ENCODE measurements at regions not wholly inside any gene's neighbourhood (a gene's known extent, or its start where the extent isn't known, plus 50 kb on each side); places are given as distances from the start of the nearest gene placed in this dataset.

DNA sequence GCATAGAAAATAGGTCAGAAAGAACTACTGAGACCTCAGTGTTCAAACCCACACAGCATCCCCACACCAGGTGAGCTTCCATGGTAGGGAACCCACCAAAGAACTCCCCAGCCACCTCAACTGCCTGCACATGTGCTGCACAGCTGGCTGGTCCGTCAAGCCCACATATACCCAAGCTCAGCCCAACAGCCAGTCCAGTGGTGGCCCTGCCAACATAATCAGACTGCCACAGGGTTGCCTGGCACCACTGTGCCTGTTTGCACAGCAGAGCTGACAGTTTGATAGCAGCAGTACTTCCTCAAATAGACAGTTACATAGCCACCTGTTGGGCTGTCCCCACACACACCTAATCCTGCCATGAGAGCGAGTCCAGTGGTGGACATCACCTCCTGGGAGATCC lies 283.3 kb upstream of the PRMT6 start (continued):
- TF ChIP-seq MTA3 (IDR thresholded peaks at IDR 0.05; ENCODE audit: borderline replicate concordance, low read length) (no peak), ETV6 (conservative IDR thresholded peaks at IDR 0.05 in 1 of 2, IDR thresholded peaks at IDR 0.05 in 1 of 2; ENCODE audit: borderline replicate concordance in 1 of 2, low read depth in 1 of 2) (no peak), MEF2A (IDR thresholded peaks at IDR 0.05; ENCODE audit: insufficient read depth, low read depth, low read length) (no peak), TCF12 (IDR thresholded peaks at IDR 0.05; ENCODE audit: low read depth, low read length) (no peak)
- TF ChIP-seq, protein P1, sequence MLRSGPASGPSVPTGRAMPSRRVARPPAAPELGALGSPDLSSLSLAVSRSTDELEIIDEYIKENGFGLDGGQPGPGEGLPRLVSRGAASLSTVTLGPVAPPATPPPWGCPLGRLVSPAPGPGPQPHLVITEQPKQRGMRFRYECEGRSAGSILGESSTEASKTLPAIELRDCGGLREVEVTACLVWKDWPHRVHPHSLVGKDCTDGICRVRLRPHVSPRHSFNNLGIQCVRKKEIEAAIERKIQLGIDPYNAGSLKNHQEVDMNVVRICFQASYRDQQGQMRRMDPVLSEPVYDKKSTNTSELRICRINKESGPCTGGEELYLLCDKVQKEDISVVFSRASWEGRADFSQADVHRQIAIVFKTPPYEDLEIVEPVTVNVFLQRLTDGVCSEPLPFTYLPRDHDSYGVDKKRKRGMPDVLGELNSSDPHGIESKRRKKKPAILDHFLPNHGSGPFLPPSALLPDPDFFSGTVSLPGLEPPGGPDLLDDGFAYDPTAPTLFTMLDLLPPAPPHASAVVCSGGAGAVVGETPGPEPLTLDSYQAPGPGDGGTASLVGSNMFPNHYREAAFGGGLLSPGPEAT (IDR thresholded peaks at IDR 0.05; ENCODE audit: low read depth), result no peak

GRCh38 chr1:106780066-106780465 lies 276.4 kb upstream of the PRMT6 start:
- ChIA-PET POLR2A (no interaction called here), CTCF (no interaction called here), SMC1A (ENCODE audit: uncharacterized antibody, unreplicated experiment) (interaction anchor here (1.2 kb wide), 1 partner anchor 11 kb away, joined by 3 read pairs; no protein-coding TSS in a partner anchor), RAD21 (ENCODE audit: unreplicated experiment) (no interaction called here)
- no peaks in the 10 kb centered on the region for H3K27me3 ChIP-seq (replicated peaks in 1 of 2; ENCODE audit: control insufficient read depth in 2 of 2, insufficient read depth in 2 of 2, low read length in 1 of 2)
- no TSS peak for BruUV-seq (replicated peaks)
- no peaks in the 10 kb centered on the region for H3K9me3 ChIP-seq (replicated peaks; ENCODE audit: control insufficient read depth, insufficient read depth, low read length)
- no peaks in the 10 kb centered on the region for H3K79me2 ChIP-seq (ENCODE audit: control insufficient read depth, insufficient read depth, low read length)
- H3K4me1 ChIP-seq (ENCODE audit: control insufficient read depth, insufficient read depth, low read length), result no peaks in the 10 kb centered on the region
- WGBS (ENCODE audit: insufficient coverage, insufficient replicate concordance, low lambda C conversion rate, missing lambda C conversion rate), result 41% methylated on average over 1 of the region's 1 CpG
- in situ Hi-C loops (cut with MboI) (no loop called here), intact Hi-C loops (cut with micrococcal nuclease; ENCODE audit: unreplicated experiment) (no loop called here)
- no peak overlapping the region for H2AFZ ChIP-seq (ENCODE audit: control insufficient read depth, low read depth, low read length)
- H3K36me3 ChIP-seq (ENCODE audit: control insufficient read depth in 2 of 2, insufficient read depth in 2 of 2, low read length in 1 of 2), result no peaks in the 10 kb centered on the region
- H3K9ac ChIP-seq (ENCODE audit: control insufficient read depth, insufficient read depth, low read length), result no peak overlapping the region
- ATAC-seq (no peak), DNase-seq (ENCODE audit: low read depth, low spot score) (no peak), FAIRE-seq (no peak)
- H3K27ac ChIP-seq (ENCODE audit: control insufficient read depth, insufficient read depth), result no peak overlapping the region
- no peaks in the 10 kb centered on the region for H4K20me1 ChIP-seq (ENCODE audit: control insufficient read depth, insufficient read depth)
- H3K4me2 ChIP-seq (ENCODE audit: control insufficient read depth, insufficient read depth), result no peak overlapping the region
- no peak overlapping the region for H3K4me3 ChIP-seq
- TF ChIP-seq EGR1 (IDR thresholded peaks at IDR 0.05; ENCODE audit: borderline replicate concordance in 1 of 2, low read depth in 2 of 2, low read length in 2 of 2), result no peak
- TF ChIP-seq RB1 (IDR thresholded peaks at IDR 0.05; ENCODE audit: borderline replicate concordance), result no peak
- TF ChIP-seq KDM1A (IDR thresholded peaks at IDR 0.05; ENCODE audit: borderline replicate concordance), result no peak
- no peak for TF ChIP-seq ATF7 (IDR thresholded peaks at IDR 0.05; ENCODE audit: low read depth)
- TF ChIP-seq, protein P2, sequence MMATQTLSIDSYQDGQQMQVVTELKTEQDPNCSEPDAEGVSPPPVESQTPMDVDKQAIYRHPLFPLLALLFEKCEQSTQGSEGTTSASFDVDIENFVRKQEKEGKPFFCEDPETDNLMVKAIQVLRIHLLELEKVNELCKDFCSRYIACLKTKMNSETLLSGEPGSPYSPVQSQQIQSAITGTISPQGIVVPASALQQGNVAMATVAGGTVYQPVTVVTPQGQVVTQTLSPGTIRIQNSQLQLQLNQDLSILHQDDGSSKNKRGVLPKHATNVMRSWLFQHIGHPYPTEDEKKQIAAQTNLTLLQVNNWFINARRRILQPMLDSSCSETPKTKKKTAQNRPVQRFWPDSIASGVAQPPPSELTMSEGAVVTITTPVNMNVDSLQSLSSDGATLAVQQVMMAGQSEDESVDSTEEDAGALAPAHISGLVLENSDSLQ (IDR thresholded peaks at IDR 0.05), result no peak
- no peak for TF ChIP-seq ELK1 (IDR thresholded peaks at IDR 0.05; ENCODE audit: low read depth, low read length)
- TF ChIP-seq JUNB (IDR thresholded peaks at IDR 0.05), result no peak
- TF ChIP-seq FOXK2 (IDR thresholded peaks at IDR 0.05), result no peak
- TF ChIP-seq, protein P3, sequence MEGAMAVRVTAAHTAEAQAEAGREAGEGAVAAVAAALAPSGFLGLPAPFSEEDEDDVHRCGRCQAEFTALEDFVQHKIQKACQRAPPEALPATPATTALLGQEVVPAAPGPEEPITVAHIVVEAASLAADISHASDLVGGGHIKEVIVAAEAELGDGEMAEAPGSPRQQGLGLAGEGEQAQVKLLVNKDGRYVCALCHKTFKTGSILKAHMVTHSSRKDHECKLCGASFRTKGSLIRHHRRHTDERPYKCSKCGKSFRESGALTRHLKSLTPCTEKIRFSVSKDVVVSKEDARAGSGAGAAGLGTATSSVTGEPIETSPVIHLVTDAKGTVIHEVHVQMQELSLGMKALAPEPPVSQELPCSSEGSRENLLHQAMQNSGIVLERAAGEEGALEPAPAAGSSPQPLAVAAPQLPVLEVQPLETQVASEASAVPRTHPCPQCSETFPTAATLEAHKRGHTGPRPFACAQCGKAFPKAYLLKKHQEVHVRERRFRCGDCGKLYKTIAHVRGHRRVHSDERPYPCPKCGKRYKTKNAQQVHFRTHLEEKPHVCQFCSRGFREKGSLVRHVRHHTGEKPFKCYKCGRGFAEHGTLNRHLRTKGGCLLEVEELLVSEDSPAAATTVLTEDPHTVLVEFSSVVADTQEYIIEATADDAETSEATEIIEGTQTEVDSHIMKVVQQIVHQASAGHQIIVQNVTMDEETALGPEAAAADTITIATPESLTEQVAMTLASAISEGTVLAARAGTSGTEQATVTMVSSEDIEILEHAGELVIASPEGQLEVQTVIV (IDR thresholded peaks at IDR 0.05; ENCODE audit: borderline replicate concordance, partially characterized antibody), result no peak
- TF ChIP-seq MEF2B (IDR thresholded peaks at IDR 0.05; ENCODE audit: partially characterized antibody, poor library complexity, severe bottlenecking), result no peak
- TF ChIP-seq CREM (IDR thresholded peaks at IDR 0.05; ENCODE audit: low read depth), result no peak
- TF ChIP-seq IRF4 (IDR thresholded peaks at IDR 0.05; ENCODE audit: low read depth, low read length), result no peak
- no peak for TF ChIP-seq FOXM1 (IDR thresholded peaks at IDR 0.05; ENCODE audit: low read depth, low read length)
- TF ChIP-seq NR2C2 (IDR thresholded peaks at IDR 0.05; ENCODE audit: borderline replicate concordance, control insufficient read depth, insufficient read length, low read depth), result no peak

All from GM12878 (cell line).